ENCODE measurements at regions not wholly inside any gene's neighbourhood (a gene's known extent, or its start where the extent isn't known, plus 50 kb on each side); places are given as distances from the start of the nearest gene placed in this dataset.

DNA sequence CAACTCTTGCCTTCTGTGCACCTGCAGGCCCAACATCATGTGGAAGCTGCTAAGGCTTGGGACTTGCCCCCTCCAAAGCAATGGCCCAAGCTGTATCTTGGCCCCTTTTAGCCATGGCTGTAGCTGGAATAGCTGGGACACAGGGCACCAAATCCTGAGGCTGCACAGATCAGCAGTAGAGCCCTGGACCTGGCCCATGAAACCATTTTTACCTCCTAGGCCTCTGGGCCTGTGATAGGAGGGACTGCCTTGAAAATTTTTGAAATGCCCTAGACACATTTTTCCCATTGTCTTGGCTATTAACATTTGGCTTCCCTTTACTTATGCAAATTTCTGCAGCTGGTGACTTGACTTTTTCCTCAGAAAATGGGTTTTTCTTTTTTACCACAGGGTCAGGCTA lies 68.7 kb downstream of the ING1 start:
- TF ChIP-seq, protein P1, sequence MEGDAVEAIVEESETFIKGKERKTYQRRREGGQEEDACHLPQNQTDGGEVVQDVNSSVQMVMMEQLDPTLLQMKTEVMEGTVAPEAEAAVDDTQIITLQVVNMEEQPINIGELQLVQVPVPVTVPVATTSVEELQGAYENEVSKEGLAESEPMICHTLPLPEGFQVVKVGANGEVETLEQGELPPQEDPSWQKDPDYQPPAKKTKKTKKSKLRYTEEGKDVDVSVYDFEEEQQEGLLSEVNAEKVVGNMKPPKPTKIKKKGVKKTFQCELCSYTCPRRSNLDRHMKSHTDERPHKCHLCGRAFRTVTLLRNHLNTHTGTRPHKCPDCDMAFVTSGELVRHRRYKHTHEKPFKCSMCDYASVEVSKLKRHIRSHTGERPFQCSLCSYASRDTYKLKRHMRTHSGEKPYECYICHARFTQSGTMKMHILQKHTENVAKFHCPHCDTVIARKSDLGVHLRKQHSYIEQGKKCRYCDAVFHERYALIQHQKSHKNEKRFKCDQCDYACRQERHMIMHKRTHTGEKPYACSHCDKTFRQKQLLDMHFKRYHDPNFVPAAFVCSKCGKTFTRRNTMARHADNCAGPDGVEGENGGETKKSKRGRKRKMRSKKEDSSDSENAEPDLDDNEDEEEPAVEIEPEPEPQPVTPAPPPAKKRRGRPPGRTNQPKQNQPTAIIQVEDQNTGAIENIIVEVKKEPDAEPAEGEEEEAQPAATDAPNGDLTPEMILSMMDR (IDR thresholded peaks at IDR 0.05; ENCODE audit: borderline replicate concordance, insufficient read depth, low read depth, low read length), result no peak
- no peak overlapping the region for H3K4me3 ChIP-seq (ENCODE audit: low read depth, low read length)

DNA sequence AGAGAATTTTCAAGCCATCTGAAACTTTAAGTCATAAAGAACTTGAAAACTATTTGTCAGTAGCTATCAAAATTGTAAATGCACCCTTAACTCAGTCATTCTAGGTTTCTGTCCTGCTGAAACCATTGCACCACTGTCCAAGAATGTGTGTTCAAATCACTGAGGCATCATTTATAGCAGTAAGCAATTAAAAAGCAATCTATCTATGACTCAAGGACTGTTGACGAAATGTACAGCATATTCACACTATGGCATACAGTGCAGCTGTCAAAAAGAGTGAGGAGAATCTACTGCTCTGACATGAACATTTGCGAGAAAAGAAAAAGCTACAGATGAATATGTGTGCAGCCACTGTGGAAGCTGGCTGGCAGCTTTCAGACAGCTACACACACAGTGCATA lies 71.2 kb downstream of the ING1 start:
- H3K4me3 ChIP-seq (ENCODE audit: low read depth, low read length), result no peak overlapping the region
- TF ChIP-seq, protein P1 (IDR thresholded peaks at IDR 0.05; ENCODE audit: borderline replicate concordance, insufficient read depth, low read depth, low read length), result no peak

DNA sequence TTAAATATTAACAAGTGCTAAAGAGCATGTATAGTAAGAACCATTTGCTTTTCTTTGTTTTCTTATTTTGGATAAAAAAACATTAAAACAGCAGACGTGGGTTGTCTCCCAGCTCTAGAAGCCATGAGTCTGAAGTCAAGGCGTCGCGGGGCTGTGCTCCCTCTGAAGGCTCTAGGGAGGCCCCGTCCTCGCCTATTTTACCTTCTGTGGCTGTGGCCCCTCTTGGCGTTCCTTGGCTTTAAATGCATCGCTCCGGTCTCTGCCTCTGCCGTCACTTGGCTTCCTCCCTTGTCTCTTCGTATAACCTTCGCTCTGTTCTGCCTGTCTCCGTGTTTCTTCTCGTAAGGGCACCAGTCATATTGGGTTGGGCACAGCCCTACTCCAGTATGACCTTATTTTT lies 75.3 kb downstream of the ING1 start:
- TF ChIP-seq, protein P1 (IDR thresholded peaks at IDR 0.05; ENCODE audit: borderline replicate concordance, insufficient read depth, low read depth, low read length), result no peak
- no peak overlapping the region for H3K4me3 ChIP-seq (ENCODE audit: low read depth, low read length)

DNA sequence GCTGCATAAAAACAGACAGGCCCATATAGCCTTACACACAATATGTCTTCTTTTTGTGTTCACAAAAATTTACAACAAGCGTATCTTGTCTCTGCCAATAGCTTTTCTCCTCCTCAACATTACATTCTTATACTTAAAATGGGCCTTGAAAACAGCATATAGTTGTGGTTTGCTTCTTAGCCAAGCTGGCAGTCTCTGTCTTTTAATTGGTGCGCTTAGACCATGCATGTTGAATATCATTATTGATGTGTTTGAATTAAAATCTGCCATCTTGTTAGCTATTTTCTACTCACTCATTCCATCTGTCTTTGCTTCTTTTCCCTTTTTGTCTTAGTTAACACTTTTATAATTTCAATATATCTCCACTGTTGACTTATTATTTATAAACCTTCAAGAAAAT lies 76.4 kb downstream of the ING1 start:
- no peak overlapping the region for H3K4me3 ChIP-seq (ENCODE audit: low read depth, low read length)
- TF ChIP-seq, protein P1 (IDR thresholded peaks at IDR 0.05; ENCODE audit: borderline replicate concordance, insufficient read depth, low read depth, low read length), result no peak

DNA sequence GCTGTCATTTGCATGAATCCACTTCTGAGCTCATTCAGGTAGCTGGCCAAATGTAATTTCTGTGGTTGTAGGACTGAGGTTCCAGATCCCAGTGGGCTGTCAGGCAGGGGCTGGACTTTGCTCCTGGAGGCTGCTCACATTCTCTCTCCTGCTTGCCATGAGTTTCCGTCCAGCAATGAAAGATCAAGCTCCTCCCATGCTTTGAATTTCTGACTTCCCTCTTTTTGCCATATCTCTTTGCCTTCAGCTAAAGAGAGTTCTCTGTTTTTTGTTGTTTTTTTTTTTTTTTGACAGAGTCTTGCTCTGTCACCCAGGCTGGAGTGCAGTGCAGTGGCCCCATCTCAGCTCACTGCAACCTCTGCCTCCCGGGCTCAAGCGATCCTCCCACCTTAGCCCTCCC lies 76.9 kb downstream of the ING1 start:
- TF ChIP-seq, protein P1 (IDR thresholded peaks at IDR 0.05; ENCODE audit: borderline replicate concordance, insufficient read depth, low read depth, low read length), result no peak
- H3K4me3 ChIP-seq (ENCODE audit: low read depth, low read length), result no peak overlapping the region

DNA sequence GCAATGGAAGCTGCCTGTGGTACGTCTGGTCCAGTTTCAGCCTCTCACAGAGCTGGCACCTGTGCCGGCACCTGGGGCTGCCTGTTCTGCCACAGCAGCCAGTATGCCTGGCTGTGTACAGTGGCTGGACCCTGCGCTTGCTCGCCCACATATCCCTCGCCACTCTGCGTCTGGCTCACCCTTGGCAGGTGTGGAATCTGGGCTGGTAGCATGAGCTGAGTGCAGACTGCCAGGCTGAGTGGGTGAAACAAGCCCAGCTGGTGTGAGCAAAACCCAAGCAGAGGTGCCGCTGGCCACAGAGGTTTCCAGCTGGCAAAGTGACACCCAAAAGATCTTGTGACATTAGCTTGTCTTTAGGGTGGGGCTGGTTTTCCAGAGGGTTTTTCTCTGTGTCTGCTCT lies 80.7 kb downstream of the ING1 start:
- H3K4me3 ChIP-seq (ENCODE audit: low read depth, low read length), result no peak overlapping the region
- TF ChIP-seq, protein P1 (IDR thresholded peaks at IDR 0.05; ENCODE audit: borderline replicate concordance, insufficient read depth, low read depth, low read length), result no peak

DNA sequence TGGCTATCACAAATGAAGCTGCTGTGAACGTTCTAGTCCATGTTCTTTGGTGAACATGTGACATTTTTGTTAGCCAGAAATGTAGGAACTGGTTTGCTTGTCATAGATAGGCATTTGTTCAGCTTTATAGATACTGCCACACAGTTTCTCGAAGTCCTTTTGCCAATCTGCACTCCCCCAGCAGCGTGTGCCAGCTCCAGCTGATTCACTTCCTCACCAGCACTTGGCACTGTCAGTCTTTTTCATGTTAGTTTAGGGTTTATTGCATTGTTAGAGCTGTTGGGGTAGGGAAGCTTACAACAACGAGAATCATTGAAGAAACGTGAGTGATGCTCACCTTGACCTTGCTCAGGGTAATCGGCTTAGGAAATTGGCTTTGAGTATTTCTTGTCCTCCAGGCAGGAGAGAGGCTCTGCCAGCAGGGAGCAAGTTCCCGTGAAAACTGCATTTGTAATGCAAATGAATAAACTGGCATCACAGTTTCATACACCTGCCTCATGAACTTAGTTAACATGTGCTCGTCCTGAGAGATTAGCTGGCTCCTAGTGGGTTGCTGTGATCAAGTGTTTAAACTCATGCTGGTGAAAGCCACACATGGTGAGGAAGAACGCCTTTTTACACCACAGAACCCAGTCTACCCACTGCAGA lies 83.9 kb downstream of the ING1 start:
- no peak overlapping the region for H3K4me3 ChIP-seq (ENCODE audit: low read depth, low read length)
- TF ChIP-seq, protein P1 (IDR thresholded peaks at IDR 0.05; ENCODE audit: borderline replicate concordance, insufficient read depth, low read depth, low read length), result no peak
